ENCODE measurements at regions not wholly inside any gene's neighbourhood (a gene's known extent, or its start where the extent isn't known, plus 50 kb on each side); places are given as distances from the start of the nearest gene placed in this dataset.
"Not testable (repeated sequence)": the region's sequence is repeated elsewhere in the genome, so short reads cannot be mapped to it uniquely, and the experiment has no call there.

GRCh38 chr7:153090764-153091163, 331.2 kb downstream of the ACTR3B start:
- no peak for DNase-seq

- no peak for DNase-seq
Measured at GRCh38 chr7:153091477-153091876, 331.9 kb downstream of the ACTR3B start.

DNA sequence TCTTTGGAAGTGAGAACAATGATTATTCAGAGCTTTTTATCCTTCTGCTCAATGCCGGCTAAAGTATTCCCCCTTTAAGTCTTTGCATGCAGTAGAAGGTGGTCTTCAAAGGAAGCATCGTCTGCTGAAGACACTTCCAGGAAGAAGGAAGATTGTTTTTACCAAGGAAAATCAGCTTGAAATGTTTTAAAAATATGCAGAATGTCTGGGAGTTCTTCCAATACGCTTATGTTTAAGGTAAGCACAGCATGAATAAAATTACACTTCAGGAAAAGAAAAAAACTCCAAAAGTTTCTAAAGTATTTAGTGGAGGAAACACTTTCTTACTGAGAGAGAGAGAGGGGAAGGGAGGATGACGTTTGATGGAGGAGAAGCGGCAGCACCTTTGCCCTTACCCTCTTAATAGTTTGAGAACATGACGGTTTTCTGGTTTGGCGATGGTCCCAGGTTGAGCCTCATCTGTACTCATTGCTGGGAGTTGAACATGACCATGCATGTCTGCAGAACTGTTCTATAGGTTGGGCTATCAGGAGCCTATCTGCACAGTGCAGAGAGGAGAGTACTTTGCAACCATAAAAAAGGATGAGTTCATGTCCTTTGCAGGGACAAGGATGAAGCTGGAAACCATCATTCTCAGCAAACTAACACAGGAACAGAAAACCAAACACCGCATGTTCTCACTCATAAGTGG, 338.1 kb downstream of the ACTR3B start:
- DNase-seq, result no peak

- no peak for DNase-seq
Measured at GRCh38 chr7:153099235-153099634, 339.7 kb downstream of the ACTR3B start.

GRCh38 chr7:153100691-153101237, 341.2 kb downstream of the ACTR3B start:
- DNase-seq, result no peak

DNA sequence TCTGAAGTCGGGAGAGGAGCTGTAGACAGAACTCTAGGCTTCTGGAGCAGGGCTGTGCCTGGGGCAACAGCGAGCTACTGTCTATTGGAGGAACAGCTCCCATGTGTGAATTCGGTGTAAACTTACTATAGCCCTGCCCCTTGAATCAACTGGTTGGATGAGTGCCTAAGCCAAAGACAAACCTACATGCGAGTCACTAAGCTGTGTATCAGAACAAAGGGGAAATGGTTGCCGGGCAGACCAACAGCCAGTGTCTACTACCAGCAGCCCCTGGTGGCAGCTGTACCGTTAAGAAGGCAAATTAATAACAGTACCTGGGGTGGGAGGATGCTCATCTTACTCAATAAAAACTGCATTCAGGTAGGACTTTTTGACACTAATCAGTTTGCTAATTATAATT, 343.6 kb downstream of the ACTR3B start:
- no peak for DNase-seq

DNA sequence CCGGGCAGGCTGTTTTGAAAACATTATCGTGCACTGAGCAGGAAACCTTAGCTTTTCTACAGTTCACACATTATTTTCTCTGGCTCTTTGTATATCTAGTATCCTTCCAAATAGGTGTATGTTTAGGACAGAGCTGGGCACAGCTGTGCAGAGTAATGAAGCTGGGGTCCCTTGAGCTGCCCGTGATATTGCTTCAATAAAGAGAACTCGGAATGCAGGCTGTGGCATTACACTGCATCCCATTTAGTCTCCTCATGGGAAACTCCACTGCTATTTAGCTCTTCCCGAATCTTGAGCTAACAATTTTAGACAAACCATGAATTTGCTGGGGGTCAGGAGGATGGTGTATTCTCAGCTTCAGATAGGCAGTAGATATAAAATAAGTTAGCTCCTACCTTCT, 348.3 kb downstream of the ACTR3B start:
- DNase-seq, result no peak

- DNase-seq, result no peak
Measured at GRCh38 chr7:153109566-153109965, 350.0 kb downstream of the ACTR3B start.

GRCh38 chr7:153110606-153111005, 351.1 kb downstream of the ACTR3B start:
- no peak for DNase-seq

- DNase-seq, result not testable (repeated sequence)
Measured at GRCh38 chr7:153122255-153122654, 362.7 kb downstream of the ACTR3B start.

DNA sequence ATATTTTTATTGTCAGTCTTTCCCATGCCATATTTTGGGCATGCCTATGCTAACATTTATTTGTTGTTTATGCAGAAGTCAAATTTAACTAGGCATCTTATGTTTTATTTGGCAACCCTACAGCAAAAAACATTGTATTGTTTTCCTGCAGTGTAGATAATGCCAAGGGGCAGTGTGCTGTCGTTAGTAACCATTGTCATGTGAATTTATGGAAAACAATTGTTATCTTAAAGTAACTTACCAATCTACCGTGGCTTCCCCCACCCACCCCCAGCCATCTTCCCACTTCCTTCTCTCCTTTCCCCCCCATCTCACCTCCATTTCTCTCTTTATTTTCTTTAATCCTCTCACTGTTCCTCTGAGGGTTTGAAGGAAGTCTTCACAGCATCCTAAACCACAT, 370.5 kb downstream of the ACTR3B start:
- DNase-seq, result no peak

GRCh38 chr7:153151766-153152165, 392.2 kb downstream of the ACTR3B start:
- no peak for DNase-seq

DNA sequence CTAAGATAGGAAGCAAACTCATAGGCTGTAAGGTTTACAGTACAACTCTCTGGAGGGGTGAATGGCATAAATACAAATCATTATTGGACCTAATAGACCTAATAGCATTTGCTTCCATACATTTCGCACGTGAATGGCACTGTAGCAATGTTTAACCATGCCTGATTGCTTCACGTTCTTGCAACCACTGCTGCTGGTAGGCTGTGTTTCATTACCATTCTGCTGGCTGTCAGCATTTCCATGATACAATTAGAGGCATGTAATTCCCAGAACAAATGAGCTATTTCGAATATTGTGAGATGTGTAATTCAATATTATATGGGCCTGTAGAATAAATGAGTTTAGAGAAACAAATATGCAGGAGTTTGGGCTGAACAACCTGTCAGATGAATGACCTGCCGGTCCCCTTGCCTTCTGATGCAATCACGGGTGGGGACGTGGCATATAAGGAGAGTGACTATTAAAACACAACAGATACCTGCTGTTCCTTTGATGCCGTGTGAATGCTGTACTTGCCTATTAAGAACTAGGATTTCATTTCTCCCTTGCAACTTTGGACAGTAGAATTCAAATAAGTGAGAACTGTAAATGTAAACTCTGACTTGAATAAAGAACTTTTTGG, 393.4 kb downstream of the ACTR3B start:
- no peak for DNase-seq

DNA sequence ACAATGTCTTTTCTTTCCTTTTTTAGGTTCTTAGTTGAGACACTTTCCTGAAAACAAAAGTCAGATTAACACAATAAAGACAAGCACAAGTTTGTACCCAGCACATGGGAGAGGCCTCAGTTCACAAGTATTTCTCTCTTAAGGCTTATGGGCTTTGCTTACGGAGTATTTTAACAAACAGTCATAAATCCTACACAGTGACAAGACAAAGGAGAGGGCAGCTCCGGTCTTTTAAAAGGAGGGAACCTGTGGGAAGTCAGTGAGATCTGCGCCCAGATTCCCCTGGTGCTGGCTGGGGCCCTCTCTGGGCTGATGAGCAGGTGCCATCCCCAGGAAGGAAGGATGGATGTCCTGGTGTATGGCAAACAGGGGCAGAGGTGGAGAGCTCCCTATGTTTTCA, 398.6 kb downstream of the ACTR3B start:
- no peak for DNase-seq

GRCh38 chr7:153170287-153170686, 410.7 kb downstream of the ACTR3B start:
- no peak for DNase-seq

GRCh38 chr7:153185936-153186335, 426.4 kb downstream of the ACTR3B start:
- no peak for DNase-seq

DNA sequence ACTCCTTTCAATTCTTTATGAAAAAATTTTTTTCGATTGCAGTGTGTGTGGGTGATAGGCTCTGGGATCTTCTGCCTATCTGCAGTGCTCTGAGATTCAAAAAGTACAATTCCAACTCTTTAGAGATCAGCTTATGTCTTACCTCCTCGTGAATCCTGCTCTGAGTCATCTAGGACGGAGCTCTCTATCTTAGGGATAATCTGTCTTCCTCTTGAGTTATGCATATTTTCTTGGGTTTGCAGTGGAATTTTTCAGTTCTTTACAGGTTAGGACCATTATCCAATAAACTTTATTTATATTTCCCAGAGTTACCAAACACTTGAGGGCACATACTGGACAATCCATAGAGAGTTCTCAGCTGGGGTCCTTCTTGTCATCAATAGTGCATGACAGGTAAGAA, 428.6 kb downstream of the ACTR3B start:
- no peak for DNase-seq

DNA sequence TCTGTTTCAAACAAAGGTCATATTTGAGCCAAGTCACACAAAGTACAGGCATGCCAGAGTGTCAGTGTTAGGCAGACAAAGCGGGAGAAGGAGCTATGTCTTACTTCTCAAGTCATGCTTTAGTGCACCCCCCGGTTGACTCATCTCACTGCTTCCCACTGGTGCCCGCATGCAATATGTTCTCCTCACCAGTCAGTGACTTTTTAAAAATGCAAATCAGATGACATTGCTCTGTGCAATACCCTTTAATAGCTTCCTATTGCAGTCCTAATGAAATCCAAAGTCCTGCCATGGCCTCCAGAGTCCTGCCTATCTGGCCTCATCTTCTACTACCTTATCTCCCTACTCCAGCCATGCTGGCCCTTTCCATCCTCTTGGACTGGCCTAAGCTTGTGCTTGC, 429.1 kb downstream of the ACTR3B start:
- no peak for DNase-seq

GRCh38 chr7:153190452-153190851, 430.9 kb downstream of the ACTR3B start:
- peak; percentile 8 for DNase-seq

GRCh38 chr7:153190986-153191385, 431.4 kb downstream of the ACTR3B start:
- no peak for DNase-seq

GRCh38 chr7:153193144-153193595, 433.6 kb downstream of the ACTR3B start:
- peak; percentile 42 for DNase-seq

DNA sequence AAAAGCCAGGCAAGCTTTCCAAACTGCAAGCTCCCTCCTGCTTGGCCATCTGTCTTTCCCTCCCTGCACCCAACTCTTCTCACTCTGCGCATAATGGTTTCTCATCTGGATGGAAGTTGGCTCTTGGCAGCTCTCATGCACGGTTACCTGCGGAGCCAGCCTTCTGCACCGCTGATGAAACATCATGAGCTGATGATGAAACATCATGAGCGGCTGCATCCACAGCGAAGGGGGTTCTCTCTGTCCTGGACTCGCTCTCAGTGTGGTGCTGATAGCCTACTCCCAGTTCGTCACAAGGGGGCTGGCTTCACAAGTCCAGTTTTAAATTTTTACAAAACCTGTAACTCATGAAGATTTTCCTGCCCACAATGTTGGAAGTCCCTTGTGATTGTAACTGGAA, 457.5 kb downstream of the ACTR3B start:
- no peak for DNase-seq

DNA sequence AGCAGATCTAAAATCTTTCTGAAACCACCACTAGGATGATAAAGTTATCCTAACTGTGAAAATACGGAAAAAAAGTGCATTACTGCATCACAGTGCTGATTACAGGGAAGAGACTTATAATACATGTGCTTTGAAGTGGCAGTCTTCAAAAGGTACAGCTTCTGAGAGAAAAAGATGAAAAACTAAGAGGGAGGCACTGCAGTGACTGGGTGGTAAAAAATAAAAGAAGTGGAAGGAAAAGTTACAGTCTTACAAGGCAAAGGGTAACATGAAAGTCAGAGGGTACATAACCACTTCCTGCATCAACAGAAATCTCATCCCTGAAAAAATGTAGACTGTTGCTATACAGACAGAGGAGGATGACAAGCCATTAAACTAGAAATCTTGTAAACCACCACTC, 465.3 kb downstream of the ACTR3B start:
- no peak for DNase-seq

GRCh38 chr7:153245136-153245535, 485.6 kb downstream of the ACTR3B start:
- not testable (repeated sequence) for DNase-seq

DNA sequence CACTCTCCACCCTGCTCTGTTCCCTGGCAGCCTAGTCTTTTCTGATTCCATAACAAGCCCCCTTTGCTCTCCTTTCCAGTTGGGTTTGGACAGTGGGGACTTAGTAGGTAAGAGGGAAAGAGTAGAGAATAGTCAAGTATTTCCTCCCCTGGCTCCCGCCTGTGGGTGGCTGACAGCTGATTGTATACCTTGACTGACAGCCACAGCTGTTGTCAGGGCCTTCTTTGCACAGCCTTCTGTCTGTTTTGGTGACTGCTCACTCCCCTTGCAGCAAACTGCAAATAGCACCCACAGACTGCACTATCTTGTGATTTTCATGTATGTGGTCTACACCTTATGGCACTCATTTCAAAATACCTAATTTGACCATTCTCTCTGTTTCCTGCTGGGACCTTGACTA, 486.3 kb downstream of the ACTR3B start:
- DNase-seq, result no peak

Data from NCI-H2029 (cell line).